CD14-positive monocyte (primary cell): ENCODE measurements at regions not wholly inside any gene's neighbourhood (a gene's known extent, or its start where the extent isn't known, plus 50 kb on each side); places are given as distances from the start of the nearest gene placed in this dataset.

Experiments
- DNase-seq, 3 donors: peaks; one replicate each; pipeline ENCODE4 v3.0.0-alpha.2; 2011 to 2022
- H2AFZ ChIP-seq: 2 replicates; pipeline ENCODE4 v1.6.0; 2012; ENCODE audit warnings: mild to moderate bottlenecking, low read depth, low read length, inconsistent platforms; ENCODE audit not compliant: insufficient read depth, poor library complexity, severe bottlenecking
- H3K27ac ChIP-seq, 2 donors: 1 replicate in 1 of 2; 2 replicates in 1 of 2; pipeline ENCODE4 v1.5.1; 2012 to 2013; ENCODE audit warnings: low read length in 2 of 2, control low read depth in 1 of 2, inconsistent platforms in 1 of 2, low read depth in 1 of 2, mild to moderate bottlenecking in 1 of 2
- H3K27me3 ChIP-seq, 2 donors: one replicate each; pipeline versions ENCODE4 v1.6.0 to v1.6.1; 2011 to 2013; ENCODE audit warnings: low read length in 2 of 2; ENCODE audit not compliant: control insufficient read depth in 2 of 2, insufficient read depth in 2 of 2
- H3K36me3 ChIP-seq, 2 donors: replicated peaks in 1 of 2; 1 replicate in 1 of 2; 2 replicates in 1 of 2; pipeline versions ENCODE4 v1.5.1 to v1.6.1; 2012 to 2013; ENCODE audit warnings: low read length in 2 of 2, control low read depth in 1 of 2, inconsistent platforms in 1 of 2, mild to moderate bottlenecking in 1 of 2; ENCODE audit not compliant: insufficient read depth in 2 of 2, control insufficient read depth in 1 of 2
- H3K4me1 ChIP-seq, 2 donors: 1 replicate in 1 of 2; 2 replicates in 1 of 2; pipeline versions ENCODE4 v1.5.1 to v1.6.1; 2012 to 2013; ENCODE audit warnings: low read length in 2 of 2, control low read depth in 1 of 2, inconsistent platforms in 1 of 2, mild to moderate bottlenecking in 1 of 2, moderate library complexity in 1 of 2; ENCODE audit not compliant: insufficient read depth in 2 of 2, control insufficient read depth in 1 of 2
- H3K4me2 ChIP-seq: replicated peaks from 2 replicates; pipeline ENCODE3; 2012; ENCODE audit warnings: low read length, moderate library complexity, mild to moderate bottlenecking; ENCODE audit not compliant: poor library complexity, severe bottlenecking; ENCODE audit errors: extremely low read depth
- H3K4me3 ChIP-seq, 3 experiments: fragments of 200-600 bp in 1 of 3; sonication (generic) in 1 of 3; replicated peaks in 1 of 3; 1 replicate in 2 of 3; 2 replicates in 1 of 3; pipeline ENCODE4 v1.5.1; 2011 to 2013; ENCODE audit warnings: low read length in 3 of 3, mild to moderate bottlenecking in 3 of 3, control low read depth in 2 of 3, low read depth in 2 of 3, inconsistent platforms in 1 of 3, moderate library complexity in 1 of 3
- H3K79me2 ChIP-seq: 2 replicates; pipeline ENCODE4 v1.6.0; 2012; ENCODE audit warnings: mild to moderate bottlenecking, control low read depth, inconsistent platforms, low read length, moderate library complexity; ENCODE audit not compliant: insufficient read depth
- H3K9ac ChIP-seq: 2 replicates; pipeline ENCODE4 v1.6.0; 2017; ENCODE audit warnings: low read length, mild to moderate bottlenecking; ENCODE audit not compliant: insufficient read depth, poor library complexity, severe bottlenecking
- H3K9me3 ChIP-seq, 2 donors: replicated peaks in 1 of 2; 1 replicate in 1 of 2; 2 replicates in 1 of 2; pipeline versions ENCODE4 v1.5.1 to v1.6.1; 2012 to 2013; ENCODE audit warnings: low read length in 2 of 2, control low read depth in 1 of 2; ENCODE audit not compliant: control insufficient read depth in 1 of 2, insufficient read depth in 1 of 2
- H4K20me1 ChIP-seq: 2 replicates; pipeline ENCODE4 v1.6.0; 2012; ENCODE audit warnings: mild to moderate bottlenecking, low read length, control low read depth, moderate library complexity; ENCODE audit not compliant: insufficient read depth
- H3K27ac Mint-ChIP-seq, 7 donors: one replicate each; pipeline ENCODE4 v1.8.0; 2020; ENCODE audit warnings: mild to moderate bottlenecking in 7 of 7, mixed read lengths in 7 of 7, moderate library complexity in 6 of 7, inconsistent platforms in 2 of 7
- H3K27me3 Mint-ChIP-seq, 3 donors: one replicate each; pipeline ENCODE4 v1.8.0; 2021 to 2022; ENCODE audit warnings: low read depth in 3 of 3, mild to moderate bottlenecking in 3 of 3, mixed read lengths in 3 of 3, moderate library complexity in 3 of 3, inconsistent platforms in 1 of 3
- H3K36me3 Mint-ChIP-seq, 2 donors: one replicate each; pipeline ENCODE4 v1.8.0; 2020; ENCODE audit warnings: mixed read lengths in 2 of 2, inconsistent platforms in 1 of 2, mild to moderate bottlenecking in 1 of 2
- H3K4me1 Mint-ChIP-seq: one replicate; pipeline ENCODE4 v1.8.0; 2020; ENCODE audit warnings: mild to moderate bottlenecking, mixed read lengths
- H3K4me3 Mint-ChIP-seq, 2 donors: one replicate each; pipeline ENCODE4 v1.8.0; 2020; ENCODE audit warnings: mild to moderate bottlenecking in 2 of 2, mixed read lengths in 2 of 2, moderate library complexity in 1 of 2
- H3K9me3 Mint-ChIP-seq, 7 donors: one replicate each; pipeline ENCODE4 v1.8.0; 2020 to 2022; ENCODE audit warnings: mixed read lengths in 7 of 7, mild to moderate bottlenecking in 6 of 7, moderate library complexity in 6 of 7, inconsistent platforms in 2 of 7
- WGBS: methylation state at CpG from one replicate; pipeline ENCODE4 v1.1.5; 2013; ENCODE audit warnings: missing lambda C conversion rate; ENCODE audit not compliant: insufficient coverage; 5-methylcytosine and 5-hydroxymethylcytosine counted together
- intact Hi-C, 2 donors: fragments of 100-400 bp; cut with micrococcal nuclease; formaldehyde crosslinking; loops; one replicate each; pipeline versions ENCODE4 v1.15.0 to v1.15.1; 2023
- TF ChIP-seq, protein P1 (sequence below): fragments of 200-600 bp; IDR thresholded peaks from one replicate; pipeline ENCODE4 v1.8.0; 2022; ENCODE audit warnings: antibody characterized with exemption, mild to moderate bottlenecking

- intact Hi-C loops: no loop called here
- no peak for DNase-seq
- Histone ChIP-seq H4K20me1 (no peaks in the 10 kb centered on the region), H2AFZ (peak overlapping the region; percentile 12), H3K27me3 (no peaks in the 10 kb centered on the region), H3K27ac (no peak overlapping the region), H3K79me2 (no peaks in the 10 kb centered on the region), H3K36me3 (no peaks in the 10 kb centered on the region), H3K9me3 (no peaks in the 10 kb centered on the region), H3K4me3 (no peak overlapping the region), H3K4me1 (peaks cover 15 to 16% of the 10 kb centered on the region in 2 donors), H3K4me2 (no peak overlapping the region), H3K9ac (no peak overlapping the region)
- Mint-ChIP-seq H3K4me3 (no peak overlapping the region), H3K36me3 (no peaks in the 10 kb centered on the region), H3K9me3 (peaks cover 0 to 2% (median 0%) of the 10 kb centered on the region in 7 donors), H3K4me1 (peaks cover 30% of the 10 kb centered on the region), H3K27me3 (peaks cover 0 to 7% (median 0%) of the 10 kb centered on the region in 3 donors), H3K27ac (peak overlapping the region in 1 of 7 donors; percentile 33)
- TF ChIP-seq, protein P1, sequence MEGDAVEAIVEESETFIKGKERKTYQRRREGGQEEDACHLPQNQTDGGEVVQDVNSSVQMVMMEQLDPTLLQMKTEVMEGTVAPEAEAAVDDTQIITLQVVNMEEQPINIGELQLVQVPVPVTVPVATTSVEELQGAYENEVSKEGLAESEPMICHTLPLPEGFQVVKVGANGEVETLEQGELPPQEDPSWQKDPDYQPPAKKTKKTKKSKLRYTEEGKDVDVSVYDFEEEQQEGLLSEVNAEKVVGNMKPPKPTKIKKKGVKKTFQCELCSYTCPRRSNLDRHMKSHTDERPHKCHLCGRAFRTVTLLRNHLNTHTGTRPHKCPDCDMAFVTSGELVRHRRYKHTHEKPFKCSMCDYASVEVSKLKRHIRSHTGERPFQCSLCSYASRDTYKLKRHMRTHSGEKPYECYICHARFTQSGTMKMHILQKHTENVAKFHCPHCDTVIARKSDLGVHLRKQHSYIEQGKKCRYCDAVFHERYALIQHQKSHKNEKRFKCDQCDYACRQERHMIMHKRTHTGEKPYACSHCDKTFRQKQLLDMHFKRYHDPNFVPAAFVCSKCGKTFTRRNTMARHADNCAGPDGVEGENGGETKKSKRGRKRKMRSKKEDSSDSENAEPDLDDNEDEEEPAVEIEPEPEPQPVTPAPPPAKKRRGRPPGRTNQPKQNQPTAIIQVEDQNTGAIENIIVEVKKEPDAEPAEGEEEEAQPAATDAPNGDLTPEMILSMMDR: no peak
- WGBS: no CpG with 5 or more reads among the region's 2 CpGs
Measured at GRCh38 chr6:109306733-109307132, 75.5 kb downstream of the CD164 start.

- no peaks in the 10 kb centered on the region for H3K79me2 ChIP-seq
- H3K36me3 ChIP-seq: no peaks in the 10 kb centered on the region
- no peaks in the 10 kb centered on the region for H4K20me1 ChIP-seq
- no peak overlapping the region for H3K9ac ChIP-seq
- Mint-ChIP-seq H3K27me3 (peaks cover 0 to 7% (median 0%) of the 10 kb centered on the region in 3 donors), H3K27ac (peak overlapping the region in 1 of 7 donors; percentile 50), H3K36me3 (no peaks in the 10 kb centered on the region), H3K9me3 (no peaks in the 10 kb centered on the region), H3K4me1 (peaks cover 33% of the 10 kb centered on the region), H3K4me3 (no peak overlapping the region)
- H3K4me3 ChIP-seq: no peak overlapping the region
- H3K27me3 ChIP-seq: no peaks in the 10 kb centered on the region
- DNase-seq: no peak
- H3K4me2 ChIP-seq: no peak overlapping the region
- no peaks in the 10 kb centered on the region for H3K9me3 ChIP-seq
- H2AFZ ChIP-seq: no peak overlapping the region
- peaks cover 19 to 21% of the 10 kb centered on the region in 2 donors for H3K4me1 ChIP-seq
- TF ChIP-seq, protein P1: no peak
- no peak overlapping the region for H3K27ac ChIP-seq
- intact Hi-C loops: no loop called here
Measured at GRCh38 chr6:109305028-109305427, 77.2 kb downstream of the CD164 start.
